Upper lobe of left lung (tissue), 4 donors: ENCODE measurements at regions not wholly inside any gene's neighbourhood (a gene's known extent, or its start where the extent isn't known, plus 50 kb on each side); places are given as distances from the start of the nearest gene placed in this dataset.

ENCODE experiments used
- EP300 ChIP-seq, 4 donors: sonication (generic); formaldehyde crosslinking; IDR thresholded peaks; one replicate each; pipeline ENCODE4 v1.5.1; 2017; ENCODE audit warnings: antibody characterized with exemption in 4 of 4, control low read depth in 2 of 4
- POLR2A ChIP-seq, 4 donors: fragments of 450-650 bp; IDR thresholded peaks; one replicate each; pipeline ENCODE4 v1.5.1; 2016 to 2017; ENCODE audit warnings: antibody characterized with exemption in 4 of 4, mild to moderate bottlenecking in 2 of 4
- TF ChIP-seq, protein P1 (sequence below), 6 experiments: fragments of 450-650 bp in 4 of 6; fragments of 200-600 bp in 2 of 6; sonication (generic) in 2 of 6; IDR thresholded peaks; one replicate each; pipeline ENCODE4 v1.5.1; 2016 to 2019; ENCODE audit warnings: antibody characterized with exemption in 6 of 6

- TF ChIP-seq POLR2A (IDR thresholded peaks at IDR 0.05) = no peak
- TF ChIP-seq EP300 (IDR thresholded peaks at IDR 0.05) = no peak
- TF ChIP-seq, protein P1, sequence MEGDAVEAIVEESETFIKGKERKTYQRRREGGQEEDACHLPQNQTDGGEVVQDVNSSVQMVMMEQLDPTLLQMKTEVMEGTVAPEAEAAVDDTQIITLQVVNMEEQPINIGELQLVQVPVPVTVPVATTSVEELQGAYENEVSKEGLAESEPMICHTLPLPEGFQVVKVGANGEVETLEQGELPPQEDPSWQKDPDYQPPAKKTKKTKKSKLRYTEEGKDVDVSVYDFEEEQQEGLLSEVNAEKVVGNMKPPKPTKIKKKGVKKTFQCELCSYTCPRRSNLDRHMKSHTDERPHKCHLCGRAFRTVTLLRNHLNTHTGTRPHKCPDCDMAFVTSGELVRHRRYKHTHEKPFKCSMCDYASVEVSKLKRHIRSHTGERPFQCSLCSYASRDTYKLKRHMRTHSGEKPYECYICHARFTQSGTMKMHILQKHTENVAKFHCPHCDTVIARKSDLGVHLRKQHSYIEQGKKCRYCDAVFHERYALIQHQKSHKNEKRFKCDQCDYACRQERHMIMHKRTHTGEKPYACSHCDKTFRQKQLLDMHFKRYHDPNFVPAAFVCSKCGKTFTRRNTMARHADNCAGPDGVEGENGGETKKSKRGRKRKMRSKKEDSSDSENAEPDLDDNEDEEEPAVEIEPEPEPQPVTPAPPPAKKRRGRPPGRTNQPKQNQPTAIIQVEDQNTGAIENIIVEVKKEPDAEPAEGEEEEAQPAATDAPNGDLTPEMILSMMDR (IDR thresholded peaks at IDR 0.05) = no peak
Observed at GRCh38 chr13:104001766-104002165, 935.5 kb upstream of the SLC10A2 start.
